Pulmonary artery endothelial cell (primary cell): ENCODE measurements at regions not wholly inside any gene's neighbourhood (a gene's known extent, or its start where the extent isn't known, plus 50 kb on each side); places are given as distances from the start of the nearest gene placed in this dataset.

Experiments
- DNase-seq: peaks from one replicate; pipeline ENCODE4 v3.0.0-alpha.2; 2011; ENCODE audit warnings: low read depth, low spot score

DNA sequence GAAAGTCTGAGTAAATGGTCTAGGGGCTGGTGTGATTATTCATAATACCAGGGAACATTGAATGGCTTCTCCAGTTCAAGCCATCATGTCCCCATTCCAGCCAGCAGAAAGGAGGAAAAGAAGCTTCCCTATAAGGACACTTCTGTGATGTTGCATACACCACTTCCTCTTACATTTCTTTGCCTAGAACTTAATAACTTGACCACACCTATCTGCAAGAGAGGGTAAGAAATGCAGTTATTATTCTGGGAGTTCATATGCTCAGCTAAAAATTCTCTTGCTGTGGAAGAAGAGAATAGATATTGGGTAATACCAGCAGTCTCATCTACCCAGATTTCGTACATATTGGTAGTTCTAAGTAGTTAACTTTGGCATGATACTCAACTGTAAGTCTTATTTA, 166.1 kb downstream of the SLC28A3 start:
- DNase-seq: no peak

GRCh38 chr9:84177407-84177806, 163.2 kb downstream of the SLC28A3 start:
- no peak for DNase-seq

- DNase-seq: no peak
Observed at GRCh38 chr9:84179531-84179930, 161.0 kb downstream of the SLC28A3 start.

GRCh38 chr9:84187090-84187489, 153.5 kb downstream of the SLC28A3 start:
- DNase-seq: no peak

DNA sequence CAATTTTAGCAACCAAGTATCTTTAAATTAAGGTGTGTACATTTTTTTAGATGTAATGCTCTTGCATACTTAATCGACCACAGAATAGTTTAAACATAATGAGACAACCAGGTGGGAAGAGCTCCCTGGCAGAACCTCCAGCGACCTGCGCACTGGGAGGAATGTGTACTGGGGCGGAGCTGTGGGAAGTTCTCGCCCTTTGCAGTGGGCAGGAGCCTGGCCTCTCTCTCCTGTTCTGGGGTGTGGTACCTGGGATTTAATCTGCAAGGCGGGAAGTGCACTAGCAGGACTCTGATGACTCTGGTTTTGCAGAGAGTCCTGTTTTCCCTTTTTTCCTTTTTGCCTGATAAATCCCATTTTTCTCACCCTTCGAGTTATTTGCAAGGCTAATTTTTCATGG, 150.7 kb downstream of the SLC28A3 start:
- DNase-seq: no peak

DNA sequence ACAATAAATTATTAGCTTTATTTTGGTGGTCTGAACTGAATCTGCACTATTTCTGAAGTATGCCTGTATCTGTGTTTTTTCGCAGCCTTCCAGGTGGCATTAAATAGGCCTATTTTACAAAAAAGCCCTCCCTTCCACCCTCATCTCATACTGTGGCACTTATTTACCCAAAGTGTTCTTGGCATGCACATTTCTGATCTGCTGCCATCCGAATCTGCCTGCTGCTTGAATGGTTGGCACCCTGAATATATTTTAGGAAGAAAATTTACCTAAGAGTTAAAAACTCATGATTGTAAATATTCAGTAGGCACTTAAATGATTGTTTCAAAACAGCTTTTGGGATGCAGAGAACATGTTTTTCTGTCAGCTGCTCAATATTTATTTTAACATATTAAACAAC, 150.1 kb downstream of the SLC28A3 start:
- no peak for DNase-seq

GRCh38 chr9:84206801-84207370, 133.7 kb downstream of the SLC28A3 start:
- no peak for DNase-seq

DNA sequence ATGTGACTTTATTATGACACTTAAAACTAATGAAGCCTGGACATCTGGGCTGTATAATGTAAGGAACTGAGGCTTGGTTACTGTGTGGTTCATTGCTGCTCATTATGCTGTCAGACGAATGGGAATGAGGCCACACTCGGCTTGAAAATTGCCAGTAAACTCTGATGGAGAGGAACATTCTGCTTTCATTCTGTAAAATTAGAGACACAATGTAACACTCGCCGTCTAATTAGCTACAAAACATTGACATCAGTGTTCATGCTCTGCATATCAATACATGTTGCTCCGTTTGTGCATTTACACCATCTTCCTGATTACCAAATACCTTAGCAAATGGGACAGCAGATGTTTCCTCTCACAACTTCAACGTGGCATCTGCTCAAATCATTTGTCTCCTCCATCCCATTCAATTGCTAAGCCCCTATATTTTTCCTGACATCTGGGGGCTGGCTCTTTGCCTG, 133.0 kb downstream of the SLC28A3 start:
- DNase-seq: no peak

DNA sequence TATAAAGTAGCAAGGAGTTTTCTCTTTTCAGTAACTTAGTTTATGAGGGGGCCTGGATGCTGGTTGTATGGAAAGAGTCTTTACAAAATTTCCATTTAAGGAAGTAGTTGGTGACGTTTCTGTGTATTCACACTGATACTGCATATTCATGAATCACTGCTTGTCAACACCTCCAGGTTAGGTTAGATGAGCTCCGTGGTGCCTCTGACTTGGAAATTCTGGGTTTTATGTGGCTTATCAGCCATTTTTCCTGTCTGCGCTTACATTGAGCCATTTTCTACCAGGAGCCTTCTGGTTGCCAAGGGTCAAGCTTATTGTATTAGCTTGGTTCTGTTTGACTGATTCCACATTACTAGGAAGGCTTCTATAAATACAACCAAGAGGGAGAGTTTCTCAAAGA, 128.3 kb downstream of the SLC28A3 start:
- no peak for DNase-seq

- DNase-seq: no peak
Observed at GRCh38 chr9:84212982-84213381, 127.6 kb downstream of the SLC28A3 start.

DNA sequence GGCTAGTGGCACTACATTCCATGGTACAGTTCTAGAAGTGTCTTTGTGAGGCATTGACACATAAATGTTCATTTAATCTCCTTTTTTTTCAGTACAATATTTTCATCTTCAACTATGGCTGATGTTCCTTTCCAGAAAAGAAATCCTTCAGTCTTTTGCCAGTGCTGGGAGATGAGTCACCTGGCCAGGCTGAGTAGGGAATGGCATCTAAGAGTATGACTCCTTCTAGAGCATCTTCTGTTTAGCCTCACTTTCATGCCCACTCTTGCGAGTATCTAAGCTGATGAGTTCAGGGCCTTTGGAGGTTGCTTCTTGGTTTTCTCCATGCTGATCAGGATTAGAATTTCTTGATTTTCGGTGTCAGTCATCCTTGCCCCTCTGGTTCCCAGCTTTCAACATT, 124.4 kb downstream of the SLC28A3 start:
- DNase-seq: no peak

DNA sequence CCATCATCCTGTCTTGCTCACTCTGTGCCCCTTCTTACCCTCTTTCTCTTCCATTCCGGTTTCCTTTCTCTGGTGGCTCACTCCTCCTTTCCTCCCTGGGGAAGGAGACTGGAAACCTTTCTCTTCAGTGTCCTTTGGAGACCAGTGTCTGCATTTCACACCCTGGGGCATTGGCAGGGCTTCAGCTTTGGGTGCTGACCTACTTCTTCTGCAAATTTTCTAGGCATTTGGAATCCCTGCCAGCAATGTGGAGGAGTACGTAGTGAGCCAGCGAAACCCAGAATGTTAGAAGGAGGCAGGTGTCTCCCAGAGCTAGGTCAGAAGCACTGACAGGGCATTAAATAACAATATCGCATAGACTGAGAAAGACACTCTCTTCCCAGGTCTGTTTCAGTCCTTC, 122.2 kb downstream of the SLC28A3 start:
- DNase-seq: no peak

GRCh38 chr9:84224246-84224645, 116.3 kb downstream of the SLC28A3 start:
- DNase-seq: no peak
